T-helper 1 cell treated with Interleukin-12 subunit alpha and Interleukin-12 subunit beta and Interleukin-4 antibody, amounts not matched to agents 30 ng/mL and 1 ng/mL, for 36 hours (primary cell): ENCODE measurements at regions not wholly inside any gene's neighbourhood (a gene's known extent, or its start where the extent isn't known, plus 50 kb on each side); places are given as distances from the start of the nearest gene placed in this dataset.

ENCODE experiments used
- intact Hi-C: fragments of 100-400 bp; cut with micrococcal nuclease; formaldehyde crosslinking; loops from one replicate; pipeline ENCODE4 v1.15.1; 2024

- intact Hi-C loops = no loop called here
Measured at GRCh38 chr13:44627441-44627840, 51.3 kb upstream of the TSC22D1 start.

DNA sequence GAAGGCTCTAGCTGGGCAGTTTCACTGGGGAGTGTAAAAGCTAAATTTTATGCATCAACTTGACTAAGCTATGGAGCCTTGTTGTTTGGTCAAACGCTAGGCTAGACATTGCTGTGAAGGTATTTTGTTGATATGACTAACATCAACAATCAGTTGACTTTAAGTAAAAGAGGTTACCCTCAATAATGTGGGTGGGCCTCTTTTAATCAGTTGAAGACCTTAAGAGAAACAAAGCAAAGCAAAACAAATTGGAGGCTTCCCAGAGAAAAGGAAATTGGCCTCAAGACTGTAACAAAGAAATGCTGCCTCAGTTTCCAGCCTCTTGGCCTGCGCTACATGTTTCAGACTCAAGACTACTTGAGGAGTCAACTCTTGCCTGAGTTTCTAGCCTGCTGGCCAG lies 50.0 kb upstream of the TSC22D1 start:
- intact Hi-C loops = no loop called here
